Fibroblast of lung (primary cell): ENCODE measurements at regions not wholly inside any gene's neighbourhood (a gene's known extent, or its start where the extent isn't known, plus 50 kb on each side); places are given as distances from the start of the nearest gene placed in this dataset.

ENCODE experiments used
- DNase-seq, 2 donors: peaks; one replicate each; pipeline versions ENCODE4 v3.0.0 to v3.0.0-alpha.2; 2010; ENCODE audit warnings: low read depth in 2 of 2
- H2AFZ ChIP-seq: 2 replicates; pipeline ENCODE4 v1.5.1; 2012; ENCODE audit warnings: low read length, control low read depth, inconsistent platforms
- H3K27ac ChIP-seq: 2 replicates; pipeline ENCODE4 v1.5.1; 2011; ENCODE audit warnings: low read length, control low read depth; ENCODE audit not compliant: insufficient read depth
- H3K27me3 ChIP-seq: 2 replicates; pipeline ENCODE4 v1.5.1; 2011; ENCODE audit warnings: mild to moderate bottlenecking, low read length; ENCODE audit not compliant: control insufficient read depth, insufficient read depth
- H3K36me3 ChIP-seq: 2 replicates; pipeline ENCODE4 v1.5.1; 2011; ENCODE audit warnings: low read length; ENCODE audit not compliant: control insufficient read depth, insufficient read depth
- H3K4me1 ChIP-seq: 2 replicates; pipeline ENCODE4 v1.5.1; 2011; ENCODE audit warnings: low read length; ENCODE audit not compliant: control insufficient read depth, insufficient read depth; ENCODE audit errors: extremely low read depth
- H3K4me2 ChIP-seq: 2 replicates; pipeline ENCODE4 v1.5.1; 2011; ENCODE audit warnings: low read length, control low read depth; ENCODE audit not compliant: insufficient read depth; ENCODE audit errors: extremely low read depth
- H3K4me3 ChIP-seq, 4 experiments: fragments of 200-600 bp in 1 of 4; sonication (generic) in 1 of 4; replicated peaks in 1 of 4; 2 replicates each; pipeline ENCODE4 v1.5.1; 2011 to 2016; ENCODE audit warnings: low read length in 4 of 4, low read depth in 3 of 4, mild to moderate bottlenecking in 3 of 4, control low read depth in 2 of 4, inconsistent platforms in 1 of 4, mixed read lengths in 1 of 4; ENCODE audit not compliant: insufficient read depth in 1 of 4; ENCODE audit errors: control extremely low read depth in 1 of 4
- H3K79me2 ChIP-seq: 2 replicates; pipeline ENCODE4 v1.5.1; 2012; ENCODE audit warnings: mild to moderate bottlenecking, low read length, inconsistent platforms; ENCODE audit not compliant: control insufficient read depth, insufficient read depth
- H3K9ac ChIP-seq: 2 replicates; pipeline ENCODE4 v1.5.1; 2011; ENCODE audit warnings: mild to moderate bottlenecking, low read length, control low read depth; ENCODE audit not compliant: insufficient read depth
- H3K9me3 ChIP-seq: 2 replicates; pipeline ENCODE4 v1.5.1; 2012; ENCODE audit warnings: low read depth, low read length; ENCODE audit not compliant: control insufficient read depth, insufficient read depth
- H4K20me1 ChIP-seq: 2 replicates; pipeline ENCODE4 v1.5.1; 2011; ENCODE audit warnings: low read length; ENCODE audit not compliant: control insufficient read depth, insufficient read depth; ENCODE audit errors: extremely low read depth
- EZH2 ChIP-seq: IDR thresholded peaks from 2 replicates; pipeline ENCODE4 v1.5.1; 2012; ENCODE audit warnings: low read length, control low read depth, mild to moderate bottlenecking; ENCODE audit errors: missing control alignments
- TF ChIP-seq, protein P1 (sequence below), 2 donors: IDR thresholded peaks in 1 of 2; conservative IDR thresholded peaks in 1 of 2; 1 replicate in 1 of 2; 2 replicates in 1 of 2; pipeline ENCODE4 v1.5.1; 2011 to 2012; ENCODE audit warnings: low read length in 2 of 2, control low read depth in 1 of 2, inconsistent platforms in 1 of 2, low read depth in 1 of 2, mild to moderate bottlenecking in 1 of 2

DNA sequence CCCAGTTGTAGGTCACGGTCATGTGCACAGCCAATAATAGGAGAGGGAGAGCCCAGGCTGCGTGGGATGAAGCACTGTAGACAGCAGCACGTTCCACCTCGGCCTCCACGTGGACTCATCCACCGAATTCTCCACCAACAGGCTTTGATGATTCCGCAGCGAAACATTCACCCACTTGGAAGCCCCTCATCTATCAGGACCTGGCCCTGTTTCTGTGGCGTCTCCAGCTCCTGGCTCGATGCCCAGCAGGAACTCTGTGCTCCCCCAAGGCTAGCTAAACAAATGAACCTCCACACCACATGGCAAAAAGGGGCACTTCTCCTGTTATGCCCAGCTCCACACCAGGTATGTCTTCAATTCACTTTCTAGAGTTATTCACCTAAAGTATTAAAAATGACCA, 237.9 kb upstream of the PDE10A start:
- DNase-seq, result no peak
- H3K4me2 ChIP-seq, result no peak overlapping the region
- no peak overlapping the region for H2AFZ ChIP-seq
- no peak overlapping the region for H3K9ac ChIP-seq
- H3K79me2 ChIP-seq, result no peaks in the 10 kb centered on the region
- no peaks in the 10 kb centered on the region for H3K9me3 ChIP-seq
- H3K4me3 ChIP-seq, result no peak overlapping the region
- TF ChIP-seq, protein P1, sequence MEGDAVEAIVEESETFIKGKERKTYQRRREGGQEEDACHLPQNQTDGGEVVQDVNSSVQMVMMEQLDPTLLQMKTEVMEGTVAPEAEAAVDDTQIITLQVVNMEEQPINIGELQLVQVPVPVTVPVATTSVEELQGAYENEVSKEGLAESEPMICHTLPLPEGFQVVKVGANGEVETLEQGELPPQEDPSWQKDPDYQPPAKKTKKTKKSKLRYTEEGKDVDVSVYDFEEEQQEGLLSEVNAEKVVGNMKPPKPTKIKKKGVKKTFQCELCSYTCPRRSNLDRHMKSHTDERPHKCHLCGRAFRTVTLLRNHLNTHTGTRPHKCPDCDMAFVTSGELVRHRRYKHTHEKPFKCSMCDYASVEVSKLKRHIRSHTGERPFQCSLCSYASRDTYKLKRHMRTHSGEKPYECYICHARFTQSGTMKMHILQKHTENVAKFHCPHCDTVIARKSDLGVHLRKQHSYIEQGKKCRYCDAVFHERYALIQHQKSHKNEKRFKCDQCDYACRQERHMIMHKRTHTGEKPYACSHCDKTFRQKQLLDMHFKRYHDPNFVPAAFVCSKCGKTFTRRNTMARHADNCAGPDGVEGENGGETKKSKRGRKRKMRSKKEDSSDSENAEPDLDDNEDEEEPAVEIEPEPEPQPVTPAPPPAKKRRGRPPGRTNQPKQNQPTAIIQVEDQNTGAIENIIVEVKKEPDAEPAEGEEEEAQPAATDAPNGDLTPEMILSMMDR (conservative IDR thresholded peaks at IDR 0.05 in 1 of 2, IDR thresholded peaks at IDR 0.05 in 1 of 2; ENCODE audit: low read depth in 1 of 2, low read length in 2 of 2), result no peak
- no peak for TF ChIP-seq EZH2
- H3K27me3 ChIP-seq, result no peaks in the 10 kb centered on the region
- H4K20me1 ChIP-seq, result no peaks in the 10 kb centered on the region
- no peaks in the 10 kb centered on the region for H3K4me1 ChIP-seq
- H3K36me3 ChIP-seq, result no peaks in the 10 kb centered on the region
- H3K27ac ChIP-seq, result no peak overlapping the region

DNA sequence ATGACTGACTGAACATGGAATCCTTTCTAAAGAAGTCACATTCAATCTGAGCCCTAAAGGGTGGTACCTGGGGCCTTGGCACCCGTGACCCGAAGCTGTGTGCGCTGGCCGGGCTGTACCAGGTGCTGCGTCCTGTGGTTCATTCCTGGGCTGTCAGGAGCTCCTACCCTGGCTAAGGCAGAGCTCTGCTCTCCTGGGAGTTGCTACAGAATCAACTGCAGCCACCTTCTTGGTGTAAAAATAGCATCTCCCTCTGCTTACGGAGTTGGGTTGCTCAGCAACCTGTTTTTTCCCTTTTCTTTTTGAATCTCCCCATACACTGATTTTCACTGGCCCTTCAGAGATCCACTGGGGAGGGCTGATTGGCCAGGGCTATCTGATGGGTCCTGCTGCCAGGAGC, 236.6 kb upstream of the PDE10A start:
- Histone ChIP-seq H3K4me3 (no peak overlapping the region), H4K20me1 (no peaks in the 10 kb centered on the region), H3K9ac (no peak overlapping the region), H3K4me1 (no peaks in the 10 kb centered on the region), H3K36me3 (no peaks in the 10 kb centered on the region), H3K27ac (no peak overlapping the region), H3K79me2 (no peaks in the 10 kb centered on the region), H3K9me3 (no peaks in the 10 kb centered on the region), H3K27me3 (no peaks in the 10 kb centered on the region), H2AFZ (no peak overlapping the region), H3K4me2 (no peak overlapping the region)
- TF ChIP-seq EZH2, result no peak
- TF ChIP-seq, protein P1 (conservative IDR thresholded peaks at IDR 0.05 in 1 of 2, IDR thresholded peaks at IDR 0.05 in 1 of 2; ENCODE audit: low read depth in 1 of 2, low read length in 2 of 2), result no peak
- DNase-seq, result no peak

DNA sequence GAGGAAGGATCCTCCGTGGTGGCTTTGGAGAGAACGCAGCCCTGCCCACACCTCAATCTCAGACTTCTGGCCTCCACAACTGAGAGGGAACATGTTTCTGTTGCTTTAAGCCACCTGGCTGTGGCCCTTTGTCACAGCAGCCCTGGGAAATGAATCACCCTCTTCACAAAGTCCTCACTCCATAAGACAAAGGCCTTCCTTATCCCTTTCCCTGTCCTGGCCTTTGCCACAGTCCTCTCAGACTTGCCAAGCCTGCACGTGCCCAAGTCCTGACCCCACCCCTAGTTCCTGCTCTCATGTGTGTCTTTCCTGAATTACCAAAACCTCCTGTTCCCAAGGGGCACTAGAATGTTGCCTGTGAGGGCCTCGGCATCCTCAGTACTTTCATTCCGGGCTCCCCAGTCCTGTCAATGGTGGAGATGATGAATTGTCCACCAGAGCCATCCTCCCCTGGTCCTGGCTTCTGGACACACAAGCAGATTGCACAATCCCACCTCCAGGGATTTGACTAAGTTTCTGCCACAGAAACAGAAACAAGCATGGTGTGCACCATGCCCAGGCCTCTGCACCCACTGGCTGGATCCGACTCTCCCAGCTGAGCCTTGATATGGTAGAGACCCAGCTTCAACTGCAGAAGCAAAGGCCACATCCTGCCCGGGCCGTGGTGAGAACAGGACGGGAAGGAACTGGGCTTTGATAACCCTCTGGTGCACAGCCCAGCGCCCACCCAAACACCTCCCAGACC, 232.6 kb upstream of the PDE10A start:
- no peaks in the 10 kb centered on the region for H4K20me1 ChIP-seq
- DNase-seq, result no peak
- no peak overlapping the region for H3K4me2 ChIP-seq
- H3K36me3 ChIP-seq, result no peaks in the 10 kb centered on the region
- TF ChIP-seq, protein P1 (conservative IDR thresholded peaks at IDR 0.05 in 1 of 2, IDR thresholded peaks at IDR 0.05 in 1 of 2; ENCODE audit: low read depth in 1 of 2, low read length in 2 of 2), result no peak
- no peak for TF ChIP-seq EZH2
- no peak overlapping the region for H3K27ac ChIP-seq
- H3K27me3 ChIP-seq, result no peaks in the 10 kb centered on the region
- no peaks in the 10 kb centered on the region for H3K4me1 ChIP-seq
- no peak overlapping the region for H3K9ac ChIP-seq
- H3K9me3 ChIP-seq, result no peaks in the 10 kb centered on the region
- H3K4me3 ChIP-seq, result no peak overlapping the region
- no peaks in the 10 kb centered on the region for H3K79me2 ChIP-seq
- no peak overlapping the region for H2AFZ ChIP-seq
